Spleen (tissue), 11 donors: ENCODE measurements at regions not wholly inside any gene's neighbourhood (a gene's known extent, or its start where the extent isn't known, plus 50 kb on each side); places are given as distances from the start of the nearest gene placed in this dataset.

Experiments used
- DNase-seq: peaks from one replicate; pipeline ENCODE4 v3.0.0-alpha.2; 2020
- H3K27ac ChIP-seq, 8 donors: fragments of 200-600 bp; sonication (generic) in 7 of 8; 1 replicate in 4 of 8; 2 replicates in 4 of 8; pipeline versions ENCODE4 v1.5.0 to v1.8.0; 2016 to 2021; ENCODE audit warnings: inconsistent platforms in 4 of 8, mild to moderate bottlenecking in 4 of 8, moderate library complexity in 1 of 8
- H3K27me3 ChIP-seq, 7 donors: fragments of 200-600 bp; sonication (generic) in 6 of 7; replicated peaks in 1 of 7; 1 replicate in 4 of 7; 2 replicates in 3 of 7; pipeline versions ENCODE4 v1.5.0 to v1.8.0; 2016 to 2021; ENCODE audit warnings: inconsistent platforms in 3 of 7, mild to moderate bottlenecking in 1 of 7
- H3K36me3 ChIP-seq, 6 donors: fragments of 200-600 bp; sonication (generic) in 5 of 6; 1 replicate in 4 of 6; 2 replicates in 2 of 6; pipeline versions ENCODE4 v1.5.0 to v1.8.0; 2016 to 2021; ENCODE audit warnings: inconsistent platforms in 2 of 6
- H3K4me1 ChIP-seq, 6 donors: fragments of 200-600 bp; sonication (generic) in 5 of 6; 1 replicate in 3 of 6; 2 replicates in 3 of 6; pipeline versions ENCODE4 v1.5.0 to v1.8.0; 2016 to 2021; ENCODE audit warnings: inconsistent platforms in 3 of 6
- H3K4me3 ChIP-seq, 8 donors: fragments of 200-600 bp; sonication (generic) in 7 of 8; 1 replicate in 4 of 8; 2 replicates in 4 of 8; pipeline versions ENCODE4 v1.5.0 to v1.8.0; 2016 to 2021; ENCODE audit warnings: inconsistent platforms in 4 of 8, mild to moderate bottlenecking in 4 of 8, moderate library complexity in 2 of 8
- H3K9me3 ChIP-seq, 8 donors: fragments of 200-600 bp; sonication (generic) in 7 of 8; 1 replicate in 4 of 8; 2 replicates in 4 of 8; pipeline versions ENCODE4 v1.5.0 to v1.8.0; 2016 to 2021; ENCODE audit warnings: inconsistent platforms in 4 of 8
- POLR2A ChIP-seq, 3 donors: fragments of 450-650 bp; IDR thresholded peaks; one replicate each; pipeline ENCODE4 v1.5.1; 2017; ENCODE audit warnings: antibody characterized with exemption in 3 of 3, mild to moderate bottlenecking in 1 of 3
- POLR2AphosphoS5 ChIP-seq, 3 donors: sonication (generic); formaldehyde crosslinking; IDR thresholded peaks; one replicate each; pipeline ENCODE4 v1.5.1; 2017; ENCODE audit warnings: antibody characterized with exemption in 3 of 3
- WGBS, 5 donors: extraction: QIAGEN DNeasy Blood & Tissue Kit in 3 of 5; methylation state at CpG; one replicate each; pipeline versions ENCODE4 v1.1.5 to v1.1.7; 2013 to 2018; 5-methylcytosine and 5-hydroxymethylcytosine counted together
- intact Hi-C: fragments of 100-400 bp; cut with DNase I; formaldehyde crosslinking; loops from one replicate; pipeline ENCODE4 v1.15.0; 2023; ENCODE audit warnings: low total_unique reads
- TF ChIP-seq, protein P1 (sequence below), 11 experiments: fragments of 200-600 bp in 7 of 11; fragments of 450-650 bp in 4 of 11; sonication (generic) in 4 of 11; IDR thresholded peaks in 8 of 11; conservative IDR thresholded peaks in 3 of 11; 1 replicate in 7 of 11; 2 replicates in 4 of 11; pipeline versions ENCODE4 v1.4.0 to v1.8.0; 2016 to 2021; ENCODE audit warnings: antibody characterized with exemption in 11 of 11, inconsistent platforms in 4 of 11, mild to moderate bottlenecking in 1 of 11
- donor health status: healthy with polysubstance abuse.
- donor health status: DM: no; HTN: no; CAD: no; lungs with moderate emphysema.
- donor health status: DM: no; HTN: no; CAD: no.
- donor health status: Bipolar disorder and iron deficiency.
- donor health status: healthy.
- donor health status: DM: no; HTN: no; CAD: no.
- donor health status: DM: yes; HTN: yes; CAD: no.

GRCh38 chr19:29387586-29387985, 138.2 kb upstream of the VSTM2B start:
- Histone ChIP-seq H3K27me3 (peaks cover 0 to 11% (median 0%) of the 10 kb centered on the region in 7 donors), H3K4me1 (no peaks in the 10 kb centered on the region), H3K27ac (no peak overlapping the region), H3K4me3 (no peak overlapping the region), H3K36me3 (no peaks in the 10 kb centered on the region), H3K9me3 (peaks cover 9 to 45% (median 18%) of the 10 kb centered on the region in 8 donors)
- intact Hi-C loops: no loop called here
- DNase-seq: no peak
- 80 to 87% (median 81%) methylated on average over 10 to 13 of the region's 13 CpGs for WGBS, 5 donors
- TF ChIP-seq POLR2A (IDR thresholded peaks at IDR 0.05) (no peak), POLR2AphosphoS5 (IDR thresholded peaks at IDR 0.05) (no peak)
- TF ChIP-seq, protein P1, sequence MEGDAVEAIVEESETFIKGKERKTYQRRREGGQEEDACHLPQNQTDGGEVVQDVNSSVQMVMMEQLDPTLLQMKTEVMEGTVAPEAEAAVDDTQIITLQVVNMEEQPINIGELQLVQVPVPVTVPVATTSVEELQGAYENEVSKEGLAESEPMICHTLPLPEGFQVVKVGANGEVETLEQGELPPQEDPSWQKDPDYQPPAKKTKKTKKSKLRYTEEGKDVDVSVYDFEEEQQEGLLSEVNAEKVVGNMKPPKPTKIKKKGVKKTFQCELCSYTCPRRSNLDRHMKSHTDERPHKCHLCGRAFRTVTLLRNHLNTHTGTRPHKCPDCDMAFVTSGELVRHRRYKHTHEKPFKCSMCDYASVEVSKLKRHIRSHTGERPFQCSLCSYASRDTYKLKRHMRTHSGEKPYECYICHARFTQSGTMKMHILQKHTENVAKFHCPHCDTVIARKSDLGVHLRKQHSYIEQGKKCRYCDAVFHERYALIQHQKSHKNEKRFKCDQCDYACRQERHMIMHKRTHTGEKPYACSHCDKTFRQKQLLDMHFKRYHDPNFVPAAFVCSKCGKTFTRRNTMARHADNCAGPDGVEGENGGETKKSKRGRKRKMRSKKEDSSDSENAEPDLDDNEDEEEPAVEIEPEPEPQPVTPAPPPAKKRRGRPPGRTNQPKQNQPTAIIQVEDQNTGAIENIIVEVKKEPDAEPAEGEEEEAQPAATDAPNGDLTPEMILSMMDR (IDR thresholded peaks at IDR 0.05 in 8 of 11, conservative IDR thresholded peaks at IDR 0.05 in 3 of 11): no peak

- H3K27ac ChIP-seq: no peak overlapping the region
- no peak overlapping the region for H3K4me3 ChIP-seq
- WGBS, 5 donors: 30 to 63% (median 50%) methylated on average over 3 of the region's 3 CpGs
- TF ChIP-seq POLR2AphosphoS5 (IDR thresholded peaks at IDR 0.05): no peak
- no peak for TF ChIP-seq POLR2A (IDR thresholded peaks at IDR 0.05)
- TF ChIP-seq, protein P1 (IDR thresholded peaks at IDR 0.05 in 8 of 11, conservative IDR thresholded peaks at IDR 0.05 in 3 of 11): no peak
- H3K36me3 ChIP-seq: no peaks in the 10 kb centered on the region
- peaks cover 0 to 7% (median 0%) of the 10 kb centered on the region in 7 donors for H3K27me3 ChIP-seq
- intact Hi-C loops: no loop called here
- no peak for DNase-seq
- H3K4me1 ChIP-seq: no peaks in the 10 kb centered on the region
- peaks cover 9 to 50% (median 20%) of the 10 kb centered on the region in 8 donors for H3K9me3 ChIP-seq
These were observed 136.3 kb upstream of the VSTM2B start for GRCh38 chr19:29389495-29389894.

GRCh38 chr19:29390742-29391141, 135.1 kb upstream of the VSTM2B start:
- Histone ChIP-seq H3K4me3 (no peak overlapping the region), H3K27ac (no peak overlapping the region), H3K9me3 (peaks cover 9 to 50% (median 20%) of the 10 kb centered on the region in 8 donors), H3K36me3 (no peaks in the 10 kb centered on the region), H3K4me1 (no peaks in the 10 kb centered on the region), H3K27me3 (peaks cover 0 to 7% (median 0%) of the 10 kb centered on the region in 7 donors)
- intact Hi-C loops: no loop called here
- DNase-seq: no peak
- TF ChIP-seq, protein P1 (IDR thresholded peaks at IDR 0.05 in 8 of 11, conservative IDR thresholded peaks at IDR 0.05 in 3 of 11): no peak
- no peak for TF ChIP-seq POLR2AphosphoS5 (IDR thresholded peaks at IDR 0.05)
- no peak for TF ChIP-seq POLR2A (IDR thresholded peaks at IDR 0.05)

- no peaks in the 10 kb centered on the region for H3K4me1 ChIP-seq
- no peak overlapping the region for H3K27ac ChIP-seq
- peaks cover 0 to 14% (median 0%) of the 10 kb centered on the region in 7 donors for H3K27me3 ChIP-seq
- TF ChIP-seq, protein P1 (IDR thresholded peaks at IDR 0.05 in 8 of 11, conservative IDR thresholded peaks at IDR 0.05 in 3 of 11): no peak
- TF ChIP-seq POLR2AphosphoS5 (IDR thresholded peaks at IDR 0.05) (no peak), POLR2A (IDR thresholded peaks at IDR 0.05) (no peak)
- WGBS, 5 donors: 65 to 73% (median 67%) methylated on average over 7 of the region's 7 CpGs
- intact Hi-C loops: no loop called here
- H3K36me3 ChIP-seq: no peaks in the 10 kb centered on the region
- no peak overlapping the region for H3K4me3 ChIP-seq
- no peak for DNase-seq
- H3K9me3 ChIP-seq: peaks cover 9 to 40% (median 20%) of the 10 kb centered on the region in 8 donors
These were observed 131.8 kb upstream of the VSTM2B start for GRCh38 chr19:29393915-29394460.
